ENCODE measurements at regions not wholly inside any gene's neighbourhood (a gene's known extent, or its start where the extent isn't known, plus 50 kb on each side); places are given as distances from the start of the nearest gene placed in this dataset.

DNA sequence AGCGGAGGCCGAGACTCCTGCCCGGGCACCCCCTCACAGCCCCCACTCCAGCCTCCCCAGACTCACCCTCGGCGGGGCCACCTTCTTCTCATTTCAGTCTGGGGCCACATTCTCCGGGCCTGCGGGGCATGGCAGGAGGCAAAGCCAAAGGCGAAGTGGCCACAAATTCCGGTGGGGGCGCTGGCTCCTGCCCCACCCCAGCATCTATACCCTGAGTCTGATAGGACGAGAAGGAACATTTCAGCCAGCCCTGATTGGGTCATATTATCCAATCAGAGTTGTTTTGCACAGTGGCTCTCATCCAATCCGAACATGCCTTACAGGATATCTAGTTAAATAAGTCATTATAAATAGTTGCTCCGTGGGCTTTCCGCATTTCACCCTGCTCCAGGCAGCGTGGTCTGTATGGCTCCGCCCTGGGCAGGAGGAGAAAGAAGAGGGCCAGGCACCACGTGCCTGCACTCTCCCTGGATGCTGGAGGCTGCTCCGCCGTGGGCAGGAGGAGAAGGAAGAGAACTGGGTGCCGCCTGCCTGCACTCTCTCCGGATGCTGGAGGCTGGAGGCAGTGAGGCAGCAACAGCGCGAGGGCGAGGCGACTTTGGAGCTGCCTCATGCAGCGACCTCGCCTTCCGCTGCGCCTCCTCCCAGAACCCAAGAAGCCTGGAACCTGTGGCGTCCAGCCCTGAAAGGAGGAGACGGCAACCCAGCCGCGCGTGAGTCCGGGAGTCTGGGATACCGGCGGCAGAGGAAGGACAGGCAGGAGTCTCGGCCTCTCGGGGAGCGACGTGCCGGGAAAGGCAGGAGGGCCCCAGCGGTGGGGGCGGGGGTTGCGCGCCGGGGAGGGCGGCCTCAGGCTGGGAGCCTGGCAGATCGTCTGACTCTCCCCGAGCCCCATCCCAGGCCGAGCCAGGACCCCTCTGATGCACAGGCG is 162.9 kb downstream of the ZNF33B start:
- Histone ChIP-seq H3K79me2 (ENCODE audit: insufficient read depth, low read length) (no peaks in the 10 kb centered on the region), H4K20me1 (ENCODE audit: insufficient read depth, low read length) (no peaks in the 10 kb centered on the region), H3K27me3 (ENCODE audit: control insufficient read depth in 1 of 2, insufficient read depth in 2 of 2, low read length in 2 of 2) (peaks cover 0 to 9% of the 10 kb centered on the region in 2 experiments; a peak in 4 of 5 replicates), H3K9me3 (ENCODE audit: low read length) (no peaks in the 10 kb centered on the region), H3K36me3 (replicated peaks in 1 of 2; ENCODE audit: control insufficient read depth in 1 of 2, insufficient read depth in 2 of 2, low read length in 2 of 2) (no peaks in the 10 kb centered on the region), H3K4me1 (ENCODE audit: insufficient read depth, low read length) (no peaks in the 10 kb centered on the region), H3K27ac (ENCODE audit: extremely low read length, insufficient read depth, low read length) (no peak overlapping the region), H2AFZ (ENCODE audit: low read length) (no peak overlapping the region), H3K4me3 (replicated peaks in 1 of 3; ENCODE audit: insufficient read depth in 1 of 3, low read depth in 2 of 3, low read length in 3 of 3) (peak overlapping the region in 2 of 3 experiments; percentile 17 to 61; a peak in 2 of 6 replicates), H3K4me2 (ENCODE audit: low read depth, low read length) (peak overlapping the region; percentile 58), H3K9ac (ENCODE audit: insufficient read depth, low read depth, low read length) (no peak overlapping the region)
- ATAC-seq, result peak; percentile 92
- no TSS peak for BruUV-seq (replicated peaks)
- FAIRE-seq, result no peak
- POLR2A ChIA-PET, result no interaction called here
- intact Hi-C loops (cut with micrococcal nuclease; ENCODE audit: unreplicated experiment), result no loop called here
- CTCF ChIA-PET (ENCODE audit: low intra/inter-chr PET ratio, low total read pairs), result no interaction called here
- WGBS (ENCODE audit: low lambda C conversion rate), result 29% methylated on average over 10 of the region's 52 CpGs
- peak; percentile 6 for DNase-seq (ENCODE audit: low spot score)
- in situ Hi-C loops (cut with HindIII; ENCODE audit: extremely low pct_ligation_motif_present, low pct_unique_long_range_greater_than_20kb), result no loop called here
- TF ChIP-seq HNRNPUL1 (IDR thresholded peaks at IDR 0.05; ENCODE audit: low read depth, low read length), result no peak
- TF ChIP-seq SRF (IDR thresholded peaks at IDR 0.05; ENCODE audit: low read depth, low read length), result no peak
- TF ChIP-seq, protein P1, sequence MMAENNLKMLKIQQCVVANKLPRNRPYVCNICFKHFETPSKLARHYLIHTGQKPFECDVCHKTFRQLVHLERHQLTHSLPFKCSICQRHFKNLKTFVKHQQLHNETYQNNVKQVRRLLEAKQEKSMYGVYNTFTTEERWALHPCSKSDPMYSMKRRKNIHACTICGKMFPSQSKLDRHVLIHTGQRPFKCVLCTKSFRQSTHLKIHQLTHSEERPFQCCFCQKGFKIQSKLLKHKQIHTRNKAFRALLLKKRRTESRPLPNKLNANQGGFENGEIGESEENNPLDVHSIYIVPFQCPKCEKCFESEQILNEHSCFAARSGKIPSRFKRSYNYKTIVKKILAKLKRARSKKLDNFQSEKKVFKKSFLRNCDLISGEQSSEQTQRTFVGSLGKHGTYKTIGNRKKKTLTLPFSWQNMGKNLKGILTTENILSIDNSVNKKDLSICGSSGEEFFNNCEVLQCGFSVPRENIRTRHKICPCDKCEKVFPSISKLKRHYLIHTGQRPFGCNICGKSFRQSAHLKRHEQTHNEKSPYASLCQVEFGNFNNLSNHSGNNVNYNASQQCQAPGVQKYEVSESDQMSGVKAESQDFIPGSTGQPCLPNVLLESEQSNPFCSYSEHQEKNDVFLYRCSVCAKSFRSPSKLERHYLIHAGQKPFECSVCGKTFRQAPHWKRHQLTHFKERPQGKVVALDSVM (CRISPR knock-in tag; IDR thresholded peaks at IDR 0.05), result 0 out of 2 replicates have a peak, but pooled peaks have one; percentile 48
- 0 out of 2 replicates have a peak, but pooled peaks have one; percentile 17 for TF ChIP-seq NFYB (CRISPR knock-in tag; IDR thresholded peaks at IDR 0.05)
- TF ChIP-seq, protein P2, sequence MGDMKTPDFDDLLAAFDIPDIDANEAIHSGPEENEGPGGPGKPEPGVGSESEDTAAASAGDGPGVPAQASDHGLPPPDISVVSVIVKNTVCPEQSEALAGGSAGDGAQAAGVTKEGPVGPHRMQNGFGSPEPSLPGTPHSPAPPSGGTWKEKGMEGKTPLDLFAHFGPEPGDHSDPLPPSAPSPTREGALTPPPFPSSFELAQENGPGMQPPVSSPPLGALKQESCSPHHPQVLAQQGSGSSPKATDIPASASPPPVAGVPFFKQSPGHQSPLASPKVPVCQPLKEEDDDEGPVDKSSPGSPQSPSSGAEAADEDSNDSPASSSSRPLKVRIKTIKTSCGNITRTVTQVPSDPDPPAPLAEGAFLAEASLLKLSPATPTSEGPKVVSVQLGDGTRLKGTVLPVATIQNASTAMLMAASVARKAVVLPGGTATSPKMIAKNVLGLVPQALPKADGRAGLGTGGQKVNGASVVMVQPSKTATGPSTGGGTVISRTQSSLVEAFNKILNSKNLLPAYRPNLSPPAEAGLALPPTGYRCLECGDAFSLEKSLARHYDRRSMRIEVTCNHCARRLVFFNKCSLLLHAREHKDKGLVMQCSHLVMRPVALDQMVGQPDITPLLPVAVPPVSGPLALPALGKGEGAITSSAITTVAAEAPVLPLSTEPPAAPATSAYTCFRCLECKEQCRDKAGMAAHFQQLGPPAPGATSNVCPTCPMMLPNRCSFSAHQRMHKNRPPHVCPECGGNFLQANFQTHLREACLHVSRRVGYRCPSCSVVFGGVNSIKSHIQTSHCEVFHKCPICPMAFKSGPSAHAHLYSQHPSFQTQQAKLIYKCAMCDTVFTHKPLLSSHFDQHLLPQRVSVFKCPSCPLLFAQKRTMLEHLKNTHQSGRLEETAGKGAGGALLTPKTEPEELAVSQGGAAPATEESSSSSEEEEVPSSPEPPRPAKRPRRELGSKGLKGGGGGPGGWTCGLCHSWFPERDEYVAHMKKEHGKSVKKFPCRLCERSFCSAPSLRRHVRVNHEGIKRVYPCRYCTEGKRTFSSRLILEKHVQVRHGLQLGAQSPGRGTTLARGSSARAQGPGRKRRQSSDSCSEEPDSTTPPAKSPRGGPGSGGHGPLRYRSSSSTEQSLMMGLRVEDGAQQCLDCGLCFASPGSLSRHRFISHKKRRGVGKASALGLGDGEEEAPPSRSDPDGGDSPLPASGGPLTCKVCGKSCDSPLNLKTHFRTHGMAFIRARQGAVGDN (CRISPR knock-in tag; IDR thresholded peaks at IDR 0.05), result peak; percentile 32; the same call in 1 of the 2 replicates
- TF ChIP-seq ZNF577 (CRISPR knock-in tag; IDR thresholded peaks at IDR 0.05; ENCODE audit: borderline replicate concordance, low read depth), result no peak
- TF ChIP-seq ZNF788 (CRISPR knock-in tag; IDR thresholded peaks at IDR 0.05; ENCODE audit: borderline replicate concordance), result 0 out of 2 replicates have a peak, but pooled peaks have one; percentile 20
- no peak for TF ChIP-seq SP5 (CRISPR knock-in tag; IDR thresholded peaks at IDR 0.05; ENCODE audit: borderline replicate concordance, low read depth)
- TF ChIP-seq HIVEP1 (CRISPR knock-in tag; IDR thresholded peaks at IDR 0.05), result no peak
- no peak for TF ChIP-seq ZNF350 (CRISPR knock-in tag; IDR thresholded peaks at IDR 0.05; ENCODE audit: borderline replicate concordance, low read depth)
- TF ChIP-seq, protein P3, sequence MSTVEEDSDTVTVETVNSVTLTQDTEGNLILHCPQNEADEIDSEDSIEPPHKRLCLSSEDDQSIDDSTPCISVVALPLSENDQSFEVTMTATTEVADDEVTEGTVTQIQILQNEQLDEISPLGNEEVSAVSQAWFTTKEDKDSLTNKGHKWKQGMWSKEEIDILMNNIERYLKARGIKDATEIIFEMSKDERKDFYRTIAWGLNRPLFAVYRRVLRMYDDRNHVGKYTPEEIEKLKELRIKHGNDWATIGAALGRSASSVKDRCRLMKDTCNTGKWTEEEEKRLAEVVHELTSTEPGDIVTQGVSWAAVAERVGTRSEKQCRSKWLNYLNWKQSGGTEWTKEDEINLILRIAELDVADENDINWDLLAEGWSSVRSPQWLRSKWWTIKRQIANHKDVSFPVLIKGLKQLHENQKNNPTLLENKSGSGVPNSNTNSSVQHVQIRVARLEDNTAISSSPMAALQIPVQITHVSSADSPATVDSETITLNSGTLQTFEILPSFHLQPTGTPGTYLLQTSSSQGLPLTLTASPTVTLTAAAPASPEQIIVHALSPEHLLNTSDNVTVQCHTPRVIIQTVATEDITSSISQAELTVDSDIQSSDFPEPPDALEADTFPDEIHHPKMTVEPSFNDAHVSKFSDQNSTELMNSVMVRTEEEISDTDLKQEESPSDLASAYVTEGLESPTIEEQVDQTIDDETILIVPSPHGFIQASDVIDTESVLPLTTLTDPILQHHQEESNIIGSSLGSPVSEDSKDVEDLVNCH (CRISPR knock-in tag; IDR thresholded peaks at IDR 0.05), result no peak
- no peak for TF ChIP-seq ZNF572 (CRISPR knock-in tag; IDR thresholded peaks at IDR 0.05)
